Stomach (tissue), 4 donors: ENCODE measurements at regions not wholly inside any gene's neighbourhood (a gene's known extent, or its start where the extent isn't known, plus 50 kb on each side); places are given as distances from the start of the nearest gene placed in this dataset.

ENCODE experiments used
- CTCF ChIP-seq, 7 experiments: fragments of 450-650 bp in 4 of 7; fragments of 200-600 bp in 3 of 7; sonication (generic) in 3 of 7; IDR thresholded peaks; one replicate each; pipeline ENCODE4 v1.5.1; 2016 to 2019; ENCODE audit warnings: antibody characterized with exemption in 7 of 7, control low read depth in 2 of 7, mild to moderate bottlenecking in 1 of 7
- EP300 ChIP-seq: sonication (generic); formaldehyde crosslinking; IDR thresholded peaks from one replicate; pipeline ENCODE4 v1.6.1; 2017; ENCODE audit warnings: antibody characterized with exemption
- POLR2A ChIP-seq, 4 donors: fragments of 450-650 bp; IDR thresholded peaks; one replicate each; pipeline ENCODE4 v1.6.1; 2016; ENCODE audit warnings: antibody characterized with exemption in 4 of 4, control low read depth in 2 of 4, mild to moderate bottlenecking in 1 of 4, moderate library complexity in 1 of 4
- POLR2AphosphoS5 ChIP-seq, 3 donors: sonication (generic); formaldehyde crosslinking; IDR thresholded peaks; one replicate each; pipeline ENCODE4 v1.6.1; 2016; ENCODE audit warnings: antibody characterized with exemption in 3 of 3

GRCh38 chr10:8811201-8811600, 756.7 kb downstream of the GATA3 start:
- TF ChIP-seq CTCF (IDR thresholded peaks at IDR 0.05) (no peak), POLR2A (IDR thresholded peaks at IDR 0.05) (no peak), POLR2AphosphoS5 (IDR thresholded peaks at IDR 0.05) (no peak), EP300 (no peak)
